ENCODE measurements at regions not wholly inside any gene's neighbourhood (a gene's known extent, or its start where the extent isn't known, plus 50 kb on each side); places are given as distances from the start of the nearest gene placed in this dataset.

GRCh38 chr18:61989138-61989537 lies 96.3 kb upstream of the RNF152 start:
- H3K4me3 ChIP-seq: no peak overlapping the region
- intact Hi-C loops (cut with DNase I): no loop called here
- H3K4me1 ChIP-seq: peaks cover 21% of the 10 kb centered on the region
- no peak overlapping the region for H3K27ac ChIP-seq
- no peaks in the 10 kb centered on the region for H3K27me3 ChIP-seq
- no peak for TF ChIP-seq CTCF (IDR thresholded peaks at IDR 0.05)
- no peak for TF ChIP-seq POLR2AphosphoS5 (IDR thresholded peaks at IDR 0.05; ENCODE audit: insufficient read depth in 1 of 2, low read depth in 1 of 2)
- TF ChIP-seq POLR2A (IDR thresholded peaks at IDR 0.05): no peak
- H3K36me3 ChIP-seq: no peaks in the 10 kb centered on the region
- no peak for DNase-seq (ENCODE audit: extremely low spot score in 2 of 2)
- no peaks in the 10 kb centered on the region for H3K9me3 ChIP-seq

- no peak overlapping the region for H3K4me3 ChIP-seq
- H3K27ac ChIP-seq: no peak overlapping the region
- H3K9me3 ChIP-seq: no peaks in the 10 kb centered on the region
- no peaks in the 10 kb centered on the region for H3K27me3 ChIP-seq
- intact Hi-C loops (cut with DNase I): no loop called here
- no peak for TF ChIP-seq POLR2A (IDR thresholded peaks at IDR 0.05)
- no peak for TF ChIP-seq POLR2AphosphoS5 (IDR thresholded peaks at IDR 0.05; ENCODE audit: insufficient read depth in 1 of 2, low read depth in 1 of 2)
- TF ChIP-seq CTCF (IDR thresholded peaks at IDR 0.05): no peak
- H3K4me1 ChIP-seq: peaks cover 21% of the 10 kb centered on the region
- H3K36me3 ChIP-seq: no peaks in the 10 kb centered on the region
- no peak for DNase-seq (ENCODE audit: extremely low spot score in 2 of 2)
Measured at GRCh38 chr18:61988100-61988499, 95.3 kb upstream of the RNF152 start.

- no peak overlapping the region for H3K4me3 ChIP-seq
- H3K4me1 ChIP-seq: peaks cover 5% of the 10 kb centered on the region
- no peaks in the 10 kb centered on the region for H3K9me3 ChIP-seq
- intact Hi-C loops (cut with DNase I): no loop called here
- no peaks in the 10 kb centered on the region for H3K27me3 ChIP-seq
- no peak for DNase-seq (ENCODE audit: extremely low spot score in 2 of 2)
- TF ChIP-seq POLR2A (IDR thresholded peaks at IDR 0.05): no peak
- no peak for TF ChIP-seq POLR2AphosphoS5 (IDR thresholded peaks at IDR 0.05; ENCODE audit: insufficient read depth in 1 of 2, low read depth in 1 of 2)
- no peak for TF ChIP-seq CTCF (IDR thresholded peaks at IDR 0.05)
- H3K27ac ChIP-seq: no peak overlapping the region
- H3K36me3 ChIP-seq: no peaks in the 10 kb centered on the region
Measured at GRCh38 chr18:61985681-61986080, 92.9 kb upstream of the RNF152 start.

- H3K27me3 ChIP-seq: no peaks in the 10 kb centered on the region
- H3K36me3 ChIP-seq: no peaks in the 10 kb centered on the region
- no peak for TF ChIP-seq POLR2AphosphoS5 (IDR thresholded peaks at IDR 0.05; ENCODE audit: insufficient read depth in 1 of 2, low read depth in 1 of 2)
- no peak for TF ChIP-seq POLR2A (IDR thresholded peaks at IDR 0.05)
- no peak for TF ChIP-seq CTCF (IDR thresholded peaks at IDR 0.05)
- no peaks in the 10 kb centered on the region for H3K9me3 ChIP-seq
- no peak overlapping the region for H3K4me3 ChIP-seq
- intact Hi-C loops (cut with DNase I): no loop called here
- H3K4me1 ChIP-seq: peaks cover 5% of the 10 kb centered on the region
- no peak overlapping the region for H3K27ac ChIP-seq
- no peak for DNase-seq (ENCODE audit: extremely low spot score in 2 of 2)
Measured at GRCh38 chr18:61984349-61984748, 91.5 kb upstream of the RNF152 start.

GRCh38 chr18:61982475-61982874 lies 89.7 kb upstream of the RNF152 start:
- Histone ChIP-seq H3K27ac (no peak overlapping the region), H3K36me3 (no peaks in the 10 kb centered on the region), H3K4me1 (peaks cover 5% of the 10 kb centered on the region), H3K4me3 (no peak overlapping the region), H3K9me3 (no peaks in the 10 kb centered on the region), H3K27me3 (no peaks in the 10 kb centered on the region)
- DNase-seq (ENCODE audit: extremely low spot score in 2 of 2): no peak
- TF ChIP-seq POLR2A (IDR thresholded peaks at IDR 0.05) (no peak), POLR2AphosphoS5 (IDR thresholded peaks at IDR 0.05; ENCODE audit: insufficient read depth in 1 of 2, low read depth in 1 of 2) (no peak), CTCF (IDR thresholded peaks at IDR 0.05) (no peak)
- intact Hi-C loops (cut with DNase I): no loop called here

All from vagina (tissue), 2 donors.